GM18907 (cell line): ENCODE measurements at regions not wholly inside any gene's neighbourhood (a gene's known extent, or its start where the extent isn't known, plus 50 kb on each side); places are given as distances from the start of the nearest gene placed in this dataset.

Experiments used
- ATAC-seq: cut with Tn5 transposase; IDR thresholded peaks from one replicate; pipeline ENCODE4 v1.9.1; 2021; ENCODE audit warnings: mild to moderate bottlenecking, moderate library complexity; ENCODE audit not compliant: unreplicated experiment

- no peak for ATAC-seq
Observed at GRCh38 chr22:34696557-34696956, 369.4 kb upstream of the ISX start.

GRCh38 chr22:34702279-34702678 is 363.7 kb upstream of the ISX start:
- no peak for ATAC-seq

- ATAC-seq = no peak
Observed at GRCh38 chr22:34709641-34710040, 356.3 kb upstream of the ISX start.

GRCh38 chr22:34722901-34723300 is 343.1 kb upstream of the ISX start:
- no peak for ATAC-seq

- ATAC-seq = no peak
Observed at GRCh38 chr22:34736081-34736480, 329.9 kb upstream of the ISX start.

- ATAC-seq = no peak
Observed at GRCh38 chr22:34738661-34739400, 327.1 kb upstream of the ISX start.

GRCh38 chr22:34743110-34743751 is 322.7 kb upstream of the ISX start:
- ATAC-seq = no peak

- ATAC-seq = no peak
Observed at GRCh38 chr22:34760276-34761008, 305.5 kb upstream of the ISX start.

- ATAC-seq = no peak
Observed at GRCh38 chr22:34761111-34761510, 304.8 kb upstream of the ISX start.

GRCh38 chr22:34763496-34763895 is 302.5 kb upstream of the ISX start:
- ATAC-seq = no peak

GRCh38 chr22:34765115-34765514 is 300.8 kb upstream of the ISX start:
- ATAC-seq = no peak

- ATAC-seq = no peak
Observed at GRCh38 chr22:34769361-34769760, 296.6 kb upstream of the ISX start.

GRCh38 chr22:34776817-34777216 is 289.1 kb upstream of the ISX start:
- no peak for ATAC-seq

- ATAC-seq = no peak
Observed at GRCh38 chr22:34781681-34782080, 284.3 kb upstream of the ISX start.

GRCh38 chr22:34783436-34783835 is 282.5 kb upstream of the ISX start:
- no peak for ATAC-seq

GRCh38 chr22:34784056-34784455 is 281.9 kb upstream of the ISX start:
- ATAC-seq = no peak

GRCh38 chr22:34797826-34798225 is 268.1 kb upstream of the ISX start:
- ATAC-seq = no peak

GRCh38 chr22:34798605-34799004 is 267.4 kb upstream of the ISX start:
- no peak for ATAC-seq

GRCh38 chr22:34800260-34800980 is 265.5 kb upstream of the ISX start:
- no peak for ATAC-seq

- ATAC-seq = no peak
Observed at GRCh38 chr22:34801221-34801620, 264.7 kb upstream of the ISX start.

GRCh38 chr22:34804091-34804490 is 261.9 kb upstream of the ISX start:
- no peak for ATAC-seq
